NCI-H1930 (cell line): ENCODE measurements at regions not wholly inside any gene's neighbourhood (a gene's known extent, or its start where the extent isn't known, plus 50 kb on each side); places are given as distances from the start of the nearest gene placed in this dataset.

Source experiments
- DNase-seq, 2 experiments: peaks; one replicate each; lab custom pipeline; 2025; lab: John Stamatoyannopoulos, UW

GRCh38 chr5:117713585-117714198, 1139.1 kb upstream of the SEMA6A start:
- DNase-seq: no peak

- DNase-seq: no peak
Observed at GRCh38 chr5:117701062-117701461, 1126.4 kb upstream of the SEMA6A start.

GRCh38 chr5:117692606-117693005, 1118.0 kb upstream of the SEMA6A start:
- DNase-seq: no peak

- DNase-seq: no peak
Observed at GRCh38 chr5:117691081-117691870, 1116.7 kb upstream of the SEMA6A start.

GRCh38 chr5:117690612-117691011, 1116.0 kb upstream of the SEMA6A start:
- no peak for DNase-seq

- no peak for DNase-seq
Observed at GRCh38 chr5:117686926-117687325, 1112.3 kb upstream of the SEMA6A start.

GRCh38 chr5:117682416-117682815, 1107.8 kb upstream of the SEMA6A start:
- no peak for DNase-seq

GRCh38 chr5:117681431-117682254, 1107.0 kb upstream of the SEMA6A start:
- DNase-seq: no peak

- DNase-seq: no peak
Observed at GRCh38 chr5:117680426-117680825, 1105.8 kb upstream of the SEMA6A start.

GRCh38 chr5:117679046-117679445, 1104.4 kb upstream of the SEMA6A start:
- DNase-seq: no peak

- no peak for DNase-seq
Observed at GRCh38 chr5:117675646-117676045, 1101.0 kb upstream of the SEMA6A start.

- DNase-seq: no peak
Observed at GRCh38 chr5:117671551-117671950, 1096.9 kb upstream of the SEMA6A start.

- no peak for DNase-seq
Observed at GRCh38 chr5:117667105-117667504, 1092.5 kb upstream of the SEMA6A start.

- no peak for DNase-seq
Observed at GRCh38 chr5:117665121-117665520, 1090.5 kb upstream of the SEMA6A start.

- DNase-seq: no peak
Observed at GRCh38 chr5:117662361-117662760, 1087.7 kb upstream of the SEMA6A start.

GRCh38 chr5:117657541-117657940, 1082.9 kb upstream of the SEMA6A start:
- DNase-seq: no peak

- DNase-seq: no peak
Observed at GRCh38 chr5:117652958-117653280, 1078.3 kb upstream of the SEMA6A start.

- no peak for DNase-seq
Observed at GRCh38 chr5:117652036-117652957, 1077.7 kb upstream of the SEMA6A start.

GRCh38 chr5:117649821-117650220, 1075.2 kb upstream of the SEMA6A start:
- DNase-seq: no peak

GRCh38 chr5:117645400-117645799, 1070.8 kb upstream of the SEMA6A start:
- DNase-seq: no peak

- no peak for DNase-seq
Observed at GRCh38 chr5:117638581-117638980, 1064.0 kb upstream of the SEMA6A start.

- DNase-seq: no peak
Observed at GRCh38 chr5:117633093-117633492, 1058.5 kb upstream of the SEMA6A start.
